A549 (cell line): ENCODE measurements at regions not wholly inside any gene's neighbourhood (a gene's known extent, or its start where the extent isn't known, plus 50 kb on each side); places are given as distances from the start of the nearest gene placed in this dataset.

Source experiments
- BHLHE40 ChIP-seq: IDR thresholded peaks from 2 replicates; pipeline ENCODE4 v1.6.1; 2012; ENCODE audit warnings: low read depth, low read length, inconsistent platforms
- CBX8 ChIP-seq: fragments of 200-600 bp; sonication (generic); IDR thresholded peaks from 2 replicates; pipeline ENCODE4 v1.6.1; 2016
- FOSL2 ChIP-seq, 2 experiments: fragments of 450-650 bp in 1 of 2; fragments of >200 bp in 1 of 2; sonication (Bioruptor Twin) in 1 of 2; formaldehyde crosslinking; IDR thresholded peaks; 2 replicates each; pipeline versions ENCODE4 v1.5.0 to v1.6.1; 2016 to 2020; ENCODE audit warnings: mild to moderate bottlenecking in 1 of 2, moderate library complexity in 1 of 2
- JUN ChIP-seq, 2 experiments: fragments of >200 bp; sonication (Bioruptor Twin); formaldehyde crosslinking; IDR thresholded peaks; 2 replicates in 1 of 2; 3 replicates in 1 of 2; pipeline ENCODE4 v1.6.1; 2016 to 2017
- JUNB ChIP-seq: fragments of >200 bp; sonication (Bioruptor Twin); formaldehyde crosslinking; IDR thresholded peaks from 2 replicates; pipeline ENCODE4 v1.6.1; 2016
- KDM1A ChIP-seq: fragments of 200-600 bp; sonication (generic); IDR thresholded peaks from 2 replicates; pipeline ENCODE4 v1.6.1; 2016; ENCODE audit warnings: low read depth, mild to moderate bottlenecking
- KDM5A ChIP-seq: fragments of 200-600 bp; sonication (generic); IDR thresholded peaks from 2 replicates; pipeline ENCODE4 v1.6.1; 2016; ENCODE audit warnings: antibody characterized with exemption, mild to moderate bottlenecking
- MYC ChIP-seq: IDR thresholded peaks from 2 replicates; pipeline ENCODE4 v1.6.1; 2012; ENCODE audit warnings: mild to moderate bottlenecking, inconsistent platforms, low read length, improper control_type of control experiment, borderline replicate concordance
- NR3C1 ChIP-seq: fragments of >200 bp; sonication (Bioruptor Twin); formaldehyde crosslinking; IDR thresholded peaks from 3 replicates; pipeline ENCODE4 v1.6.1; 2017
- POLR2A ChIP-seq: IDR thresholded peaks from 2 replicates; pipeline ENCODE4 v1.6.1; 2012; ENCODE audit warnings: mild to moderate bottlenecking, low read length
- RNF2 ChIP-seq: fragments of 200-600 bp; sonication (generic); IDR thresholded peaks from 2 replicates; pipeline ENCODE4 v1.6.1; 2016; ENCODE audit warnings: low read depth, mild to moderate bottlenecking, antibody characterized with exemption, moderate library complexity, borderline replicate concordance
- SMC3 ChIP-seq: fragments of >200 bp; sonication (Bioruptor Twin); formaldehyde crosslinking; IDR thresholded peaks from 3 replicates; pipeline ENCODE4 v1.6.1; 2018; ENCODE audit warnings: inconsistent platforms
- TF ChIP-seq, protein P1 (sequence below): fragments of >200 bp; sonication (Bioruptor Twin); formaldehyde crosslinking; IDR thresholded peaks from 3 replicates; pipeline ENCODE4 v1.5.1; 2016
- TF ChIP-seq, protein P2 (sequence below): fragments of 200-600 bp; sonication (generic); IDR thresholded peaks from 2 replicates; pipeline ENCODE4 v1.6.1; 2016; ENCODE audit warnings: antibody characterized with exemption, mild to moderate bottlenecking, moderate library complexity

DNA sequence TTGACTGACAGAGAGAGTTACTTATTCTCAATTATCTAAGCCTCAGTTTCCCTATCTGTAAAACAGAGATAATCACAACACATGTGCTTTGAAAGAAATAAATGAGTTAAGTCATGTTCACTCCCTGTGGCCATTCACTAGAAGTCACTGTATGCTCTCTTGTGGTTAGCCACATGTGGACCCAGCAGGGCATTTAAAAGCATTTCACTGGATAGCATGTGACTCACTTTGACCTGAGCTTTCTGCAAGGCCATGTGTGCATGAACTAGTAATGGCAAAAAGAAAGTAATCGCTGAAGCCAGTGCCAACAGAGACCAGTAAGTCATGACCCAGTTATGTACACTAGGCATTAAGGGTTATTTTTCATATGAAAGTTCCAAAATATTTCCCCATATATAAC is 557.0 kb upstream of the IGFBP3 start:
- TF ChIP-seq, protein P1, sequence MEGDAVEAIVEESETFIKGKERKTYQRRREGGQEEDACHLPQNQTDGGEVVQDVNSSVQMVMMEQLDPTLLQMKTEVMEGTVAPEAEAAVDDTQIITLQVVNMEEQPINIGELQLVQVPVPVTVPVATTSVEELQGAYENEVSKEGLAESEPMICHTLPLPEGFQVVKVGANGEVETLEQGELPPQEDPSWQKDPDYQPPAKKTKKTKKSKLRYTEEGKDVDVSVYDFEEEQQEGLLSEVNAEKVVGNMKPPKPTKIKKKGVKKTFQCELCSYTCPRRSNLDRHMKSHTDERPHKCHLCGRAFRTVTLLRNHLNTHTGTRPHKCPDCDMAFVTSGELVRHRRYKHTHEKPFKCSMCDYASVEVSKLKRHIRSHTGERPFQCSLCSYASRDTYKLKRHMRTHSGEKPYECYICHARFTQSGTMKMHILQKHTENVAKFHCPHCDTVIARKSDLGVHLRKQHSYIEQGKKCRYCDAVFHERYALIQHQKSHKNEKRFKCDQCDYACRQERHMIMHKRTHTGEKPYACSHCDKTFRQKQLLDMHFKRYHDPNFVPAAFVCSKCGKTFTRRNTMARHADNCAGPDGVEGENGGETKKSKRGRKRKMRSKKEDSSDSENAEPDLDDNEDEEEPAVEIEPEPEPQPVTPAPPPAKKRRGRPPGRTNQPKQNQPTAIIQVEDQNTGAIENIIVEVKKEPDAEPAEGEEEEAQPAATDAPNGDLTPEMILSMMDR = no peak
- TF ChIP-seq POLR2A (no peak), CBX8 (no peak), SMC3 (no peak), FOSL2 (IDR thresholded peaks at IDR 0.05) (no peak), FOSL2 (CRISPR knock-in tag; IDR thresholded peaks at IDR 0.05) (no peak), MYC (no peak), RNF2 (no peak), JUN (IDR thresholded peaks at IDR 0.05) (no peak), BHLHE40 (no peak), NR3C1 (no peak), KDM1A (no peak), JUNB (no peak), KDM5A (no peak)
- TF ChIP-seq, protein P2, sequence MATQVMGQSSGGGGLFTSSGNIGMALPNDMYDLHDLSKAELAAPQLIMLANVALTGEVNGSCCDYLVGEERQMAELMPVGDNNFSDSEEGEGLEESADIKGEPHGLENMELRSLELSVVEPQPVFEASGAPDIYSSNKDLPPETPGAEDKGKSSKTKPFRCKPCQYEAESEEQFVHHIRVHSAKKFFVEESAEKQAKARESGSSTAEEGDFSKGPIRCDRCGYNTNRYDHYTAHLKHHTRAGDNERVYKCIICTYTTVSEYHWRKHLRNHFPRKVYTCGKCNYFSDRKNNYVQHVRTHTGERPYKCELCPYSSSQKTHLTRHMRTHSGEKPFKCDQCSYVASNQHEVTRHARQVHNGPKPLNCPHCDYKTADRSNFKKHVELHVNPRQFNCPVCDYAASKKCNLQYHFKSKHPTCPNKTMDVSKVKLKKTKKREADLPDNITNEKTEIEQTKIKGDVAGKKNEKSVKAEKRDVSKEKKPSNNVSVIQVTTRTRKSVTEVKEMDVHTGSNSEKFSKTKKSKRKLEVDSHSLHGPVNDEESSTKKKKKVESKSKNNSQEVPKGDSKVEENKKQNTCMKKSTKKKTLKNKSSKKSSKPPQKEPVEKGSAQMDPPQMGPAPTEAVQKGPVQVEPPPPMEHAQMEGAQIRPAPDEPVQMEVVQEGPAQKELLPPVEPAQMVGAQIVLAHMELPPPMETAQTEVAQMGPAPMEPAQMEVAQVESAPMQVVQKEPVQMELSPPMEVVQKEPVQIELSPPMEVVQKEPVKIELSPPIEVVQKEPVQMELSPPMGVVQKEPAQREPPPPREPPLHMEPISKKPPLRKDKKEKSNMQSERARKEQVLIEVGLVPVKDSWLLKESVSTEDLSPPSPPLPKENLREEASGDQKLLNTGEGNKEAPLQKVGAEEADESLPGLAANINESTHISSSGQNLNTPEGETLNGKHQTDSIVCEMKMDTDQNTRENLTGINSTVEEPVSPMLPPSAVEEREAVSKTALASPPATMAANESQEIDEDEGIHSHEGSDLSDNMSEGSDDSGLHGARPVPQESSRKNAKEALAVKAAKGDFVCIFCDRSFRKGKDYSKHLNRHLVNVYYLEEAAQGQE = no peak
